Tibial artery (tissue), 4 donors: ENCODE measurements at regions not wholly inside any gene's neighbourhood (a gene's known extent, or its start where the extent isn't known, plus 50 kb on each side); places are given as distances from the start of the nearest gene placed in this dataset.
"Not testable (repeated sequence)": the region's sequence is repeated elsewhere in the genome, so short reads cannot be mapped to it uniquely, and the experiment has no call there.

Experiments
- DNase-seq, 2 donors: peaks; one replicate each; pipeline ENCODE4 v3.0.0-alpha.2; 2019
- H3K27ac ChIP-seq, 2 donors: fragments of 200-600 bp; sonication (generic) in 1 of 2; 1 replicate in 1 of 2; 2 replicates in 1 of 2; pipeline ENCODE4 v1.5.1; 2018 to 2019; ENCODE audit warnings: mild to moderate bottlenecking in 1 of 2
- H3K27me3 ChIP-seq, 2 donors: fragments of 200-600 bp; sonication (generic) in 1 of 2; one replicate each; pipeline versions ENCODE4 v1.5.1 to v1.6.0; 2016 to 2019
- H3K36me3 ChIP-seq, 3 donors: fragments of 200-600 bp; sonication (generic) in 2 of 3; one replicate each; pipeline ENCODE4 v1.5.1; 2016 to 2019; ENCODE audit warnings: mild to moderate bottlenecking in 2 of 3
- H3K4me1 ChIP-seq, 4 donors: fragments of 200-600 bp; sonication (generic) in 2 of 4; 1 replicate in 3 of 4; 2 replicates in 1 of 4; pipeline ENCODE4 v1.5.1; 2016 to 2019
- H3K4me3 ChIP-seq, 2 donors: fragments of 200-600 bp; sonication (generic) in 1 of 2; 1 replicate in 1 of 2; 2 replicates in 1 of 2; pipeline ENCODE4 v1.5.1; 2018 to 2019; ENCODE audit warnings: mild to moderate bottlenecking in 2 of 2
- H3K9me3 ChIP-seq, 3 donors: fragments of 200-600 bp; sonication (generic) in 1 of 3; one replicate each; pipeline ENCODE4 v1.5.1; 2016 to 2019
- intact Hi-C: fragments of 100-400 bp; cut with DNase I; formaldehyde crosslinking; loops from one replicate; pipeline ENCODE4 v1.15.0; 2023; ENCODE audit warnings: low total_unique reads
- TF ChIP-seq, protein P1 (sequence below), 2 experiments: fragments of 200-600 bp in 1 of 2; fragments of 450-650 bp in 1 of 2; IDR thresholded peaks; one replicate each; pipeline ENCODE4 v1.5.1; 2017 to 2019; ENCODE audit warnings: antibody characterized with exemption in 2 of 2, mild to moderate bottlenecking in 1 of 2, moderate library complexity in 1 of 2

DNA sequence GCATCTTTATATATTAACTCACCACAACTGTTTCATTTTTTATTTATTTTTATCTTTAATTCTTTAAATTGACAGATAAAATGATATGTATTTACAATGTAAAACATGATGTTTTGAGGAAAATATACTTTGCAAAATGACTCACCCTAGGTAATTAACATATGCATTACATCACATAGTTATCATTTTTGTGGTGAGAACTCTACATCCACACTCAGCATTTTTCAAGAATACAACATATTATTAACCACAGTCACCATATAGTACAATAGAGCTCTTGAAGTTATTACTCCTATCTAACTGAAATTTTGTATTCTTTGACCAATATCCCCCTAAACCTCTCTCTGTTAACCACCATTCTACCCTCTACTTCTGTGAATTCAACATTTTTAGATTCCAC is 194.7 kb upstream of the KIF2B start:
- intact Hi-C loops: no loop called here
- no peak for DNase-seq
- no peaks in the 10 kb centered on the region for H3K4me1 ChIP-seq
- H3K36me3 ChIP-seq: no peaks in the 10 kb centered on the region
- no peaks in the 10 kb centered on the region for H3K9me3 ChIP-seq
- TF ChIP-seq, protein P1, sequence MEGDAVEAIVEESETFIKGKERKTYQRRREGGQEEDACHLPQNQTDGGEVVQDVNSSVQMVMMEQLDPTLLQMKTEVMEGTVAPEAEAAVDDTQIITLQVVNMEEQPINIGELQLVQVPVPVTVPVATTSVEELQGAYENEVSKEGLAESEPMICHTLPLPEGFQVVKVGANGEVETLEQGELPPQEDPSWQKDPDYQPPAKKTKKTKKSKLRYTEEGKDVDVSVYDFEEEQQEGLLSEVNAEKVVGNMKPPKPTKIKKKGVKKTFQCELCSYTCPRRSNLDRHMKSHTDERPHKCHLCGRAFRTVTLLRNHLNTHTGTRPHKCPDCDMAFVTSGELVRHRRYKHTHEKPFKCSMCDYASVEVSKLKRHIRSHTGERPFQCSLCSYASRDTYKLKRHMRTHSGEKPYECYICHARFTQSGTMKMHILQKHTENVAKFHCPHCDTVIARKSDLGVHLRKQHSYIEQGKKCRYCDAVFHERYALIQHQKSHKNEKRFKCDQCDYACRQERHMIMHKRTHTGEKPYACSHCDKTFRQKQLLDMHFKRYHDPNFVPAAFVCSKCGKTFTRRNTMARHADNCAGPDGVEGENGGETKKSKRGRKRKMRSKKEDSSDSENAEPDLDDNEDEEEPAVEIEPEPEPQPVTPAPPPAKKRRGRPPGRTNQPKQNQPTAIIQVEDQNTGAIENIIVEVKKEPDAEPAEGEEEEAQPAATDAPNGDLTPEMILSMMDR (IDR thresholded peaks at IDR 0.05): no peak
- no peaks in the 10 kb centered on the region for H3K27me3 ChIP-seq
- H3K4me3 ChIP-seq: no peak overlapping the region
- no peak overlapping the region for H3K27ac ChIP-seq

DNA sequence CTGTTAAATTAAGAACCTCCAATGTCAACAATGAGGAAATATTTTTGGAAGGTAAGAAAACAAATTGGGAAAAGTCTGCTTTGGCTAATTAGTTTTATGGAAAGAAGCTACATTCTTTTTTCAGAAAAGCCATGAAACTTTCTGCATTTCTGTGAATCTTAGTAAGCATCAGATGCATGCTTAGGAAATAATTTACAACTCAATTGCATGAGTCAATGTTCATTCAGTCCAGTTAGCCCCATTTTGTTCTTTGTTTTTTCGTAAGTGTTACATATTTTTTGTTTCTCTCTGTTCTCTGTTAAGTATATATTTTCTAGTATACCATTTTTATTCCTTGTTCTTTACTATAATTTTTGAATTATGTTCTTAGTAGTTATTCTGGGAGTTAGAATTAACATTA is 195.2 kb upstream of the KIF2B start:
- no peak for DNase-seq
- Histone ChIP-seq H3K36me3 (no peaks in the 10 kb centered on the region), H3K27ac (no peak overlapping the region), H3K4me3 (no peak overlapping the region), H3K4me1 (no peaks in the 10 kb centered on the region), H3K27me3 (no peaks in the 10 kb centered on the region), H3K9me3 (no peaks in the 10 kb centered on the region)
- intact Hi-C loops: no loop called here
- TF ChIP-seq, protein P1 (IDR thresholded peaks at IDR 0.05): no peak

DNA sequence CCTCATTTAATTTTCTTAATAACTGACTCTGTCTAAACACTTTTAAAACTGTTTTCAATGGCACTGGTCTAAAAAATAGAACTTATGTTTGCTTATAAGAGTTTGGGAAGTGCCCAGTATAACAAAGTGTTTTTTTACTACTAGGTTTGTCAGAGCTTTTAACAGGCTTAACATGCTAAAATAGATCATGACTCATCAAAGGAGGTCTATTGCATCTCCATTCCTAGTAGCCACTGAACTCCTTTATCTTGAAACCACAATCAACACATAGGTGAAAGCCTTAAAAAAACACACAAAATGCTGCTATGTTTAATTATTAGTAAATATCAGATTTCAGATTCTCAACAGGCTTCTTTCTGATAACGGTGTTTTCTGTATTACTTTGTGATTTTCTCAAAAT is 196.4 kb upstream of the KIF2B start:
- TF ChIP-seq, protein P1 (IDR thresholded peaks at IDR 0.05): no peak
- Histone ChIP-seq H3K4me1 (no peaks in the 10 kb centered on the region), H3K27me3 (no peaks in the 10 kb centered on the region), H3K4me3 (no peak overlapping the region), H3K36me3 (no peaks in the 10 kb centered on the region), H3K27ac (no peak overlapping the region), H3K9me3 (no peaks in the 10 kb centered on the region)
- no peak for DNase-seq
- intact Hi-C loops: no loop called here

DNA sequence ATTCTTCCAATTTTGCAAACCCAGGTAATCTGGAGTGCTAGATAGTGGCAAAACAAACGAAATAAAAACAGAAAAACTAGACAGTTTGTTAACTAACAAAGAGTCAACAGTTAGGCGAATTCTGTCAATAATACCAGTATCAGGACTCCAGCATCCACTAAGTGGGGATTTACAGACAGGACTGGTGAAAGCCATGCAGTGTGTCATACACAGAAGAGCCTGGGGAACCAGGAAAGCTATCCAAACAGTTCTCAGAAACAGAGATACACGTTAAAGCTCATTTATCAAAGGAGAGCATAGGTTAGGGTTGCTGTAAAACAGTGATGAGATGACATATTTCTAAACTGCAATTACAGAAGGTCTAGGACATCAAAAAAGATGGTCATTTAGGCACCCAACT is 203.7 kb upstream of the KIF2B start:
- Histone ChIP-seq H3K9me3 (no peaks in the 10 kb centered on the region), H3K27ac (no peak overlapping the region), H3K36me3 (no peaks in the 10 kb centered on the region), H3K4me1 (no peaks in the 10 kb centered on the region), H3K27me3 (no peaks in the 10 kb centered on the region), H3K4me3 (no peak overlapping the region)
- intact Hi-C loops: no loop called here
- TF ChIP-seq, protein P1 (IDR thresholded peaks at IDR 0.05): no peak
- no peak for DNase-seq

DNA sequence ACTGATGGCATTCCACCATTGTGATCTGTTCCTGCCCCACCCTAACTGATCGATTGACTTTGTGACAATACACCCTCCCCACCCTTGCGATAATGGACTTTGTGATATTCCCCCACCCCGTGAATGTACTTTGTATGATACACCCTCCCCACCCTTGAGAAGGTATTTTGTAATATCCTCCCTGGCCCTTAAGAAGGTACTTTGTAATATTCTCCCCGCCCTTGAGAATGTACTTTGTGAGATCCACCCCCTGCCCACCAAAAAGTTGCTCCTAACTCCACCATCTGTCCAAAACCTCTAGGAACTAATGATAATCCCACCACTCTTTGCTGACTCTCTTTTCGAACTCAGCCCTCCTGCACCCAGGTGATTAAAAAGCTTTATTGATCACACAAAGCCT is 214.5 kb upstream of the KIF2B start:
- H3K4me3 ChIP-seq, H3K4me1 ChIP-seq, DNase-seq, H3K27me3 ChIP-seq, H3K27ac ChIP-seq, H3K9me3 ChIP-seq, H3K36me3 ChIP-seq, intact Hi-C loops: not testable (repeated sequence)

DNA sequence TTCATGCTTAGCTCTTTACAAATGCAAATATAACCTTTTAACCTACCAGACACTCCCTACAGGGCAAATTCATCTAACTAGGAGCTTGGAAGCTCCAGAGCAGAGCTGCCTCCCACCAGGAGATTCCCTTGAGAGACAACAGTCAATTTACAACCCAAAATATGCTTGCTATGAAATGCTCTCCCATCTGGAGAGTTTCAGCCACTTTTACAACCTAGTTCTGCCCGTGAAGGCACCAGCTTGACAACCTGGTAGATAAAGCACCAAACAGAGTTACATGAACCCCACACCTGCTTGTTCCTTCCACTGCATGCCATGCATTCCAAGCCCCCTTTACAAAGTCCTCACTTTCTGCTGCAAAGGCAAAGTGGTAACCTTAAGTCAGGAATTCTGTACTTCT is 215.3 kb upstream of the KIF2B start:
- intact Hi-C loops: no loop called here
- Histone ChIP-seq H3K9me3 (no peaks in the 10 kb centered on the region), H3K4me1 (no peaks in the 10 kb centered on the region), H3K4me3 (no peak overlapping the region), H3K36me3 (no peaks in the 10 kb centered on the region), H3K27ac (no peak overlapping the region), H3K27me3 (no peaks in the 10 kb centered on the region)
- DNase-seq: no peak
- TF ChIP-seq, protein P1 (IDR thresholded peaks at IDR 0.05): no peak
